Brain microvascular endothelial cell (primary cell): ENCODE measurements at regions not wholly inside any gene's neighbourhood (a gene's known extent, or its start where the extent isn't known, plus 50 kb on each side); places are given as distances from the start of the nearest gene placed in this dataset.
A peak's percentile ranks its signal among the peaks of the same experiment; 100 is the strongest.

Experiments used
- DNase-seq: peaks from one replicate; pipeline ENCODE4 v3.0.0-alpha.2; 2020
- H3K27ac ChIP-seq: fragments of 250-450 bp; sonication (Bioruptor Pico); 2 replicates; pipeline ENCODE4 v1.5.1; 2020; ENCODE audit warnings: mild to moderate bottlenecking, moderate library complexity
- H3K27me3 ChIP-seq: fragments of 250-450 bp; sonication (Bioruptor Pico); replicated peaks from 2 replicates; pipeline ENCODE4 v1.5.1; 2020; ENCODE audit warnings: mild to moderate bottlenecking
- H3K36me3 ChIP-seq: fragments of 250-450 bp; sonication (Bioruptor Pico); replicated peaks from 2 replicates; pipeline ENCODE4 v1.5.1; 2020; ENCODE audit warnings: mild to moderate bottlenecking
- H3K4me3 ChIP-seq: 2 replicates; pipeline ENCODE4 v1.5.1; 2011; ENCODE audit warnings: low read depth, mild to moderate bottlenecking, control low read depth, low read length, moderate library complexity
- in situ Hi-C: cut with HindIII; loops from 2 replicates; pipeline ENCODE4 v1.10.0; 2017; ENCODE audit warnings: low sequenced_read_pairs, low pct_ligation_motif_present
- TF ChIP-seq, protein P1 (sequence below): IDR thresholded peaks from 2 replicates; pipeline ENCODE4 v1.5.1; 2011; ENCODE audit warnings: low read depth, mild to moderate bottlenecking, moderate library complexity, low read length, control low read depth, inconsistent platforms; ENCODE audit errors: missing control alignments

DNA sequence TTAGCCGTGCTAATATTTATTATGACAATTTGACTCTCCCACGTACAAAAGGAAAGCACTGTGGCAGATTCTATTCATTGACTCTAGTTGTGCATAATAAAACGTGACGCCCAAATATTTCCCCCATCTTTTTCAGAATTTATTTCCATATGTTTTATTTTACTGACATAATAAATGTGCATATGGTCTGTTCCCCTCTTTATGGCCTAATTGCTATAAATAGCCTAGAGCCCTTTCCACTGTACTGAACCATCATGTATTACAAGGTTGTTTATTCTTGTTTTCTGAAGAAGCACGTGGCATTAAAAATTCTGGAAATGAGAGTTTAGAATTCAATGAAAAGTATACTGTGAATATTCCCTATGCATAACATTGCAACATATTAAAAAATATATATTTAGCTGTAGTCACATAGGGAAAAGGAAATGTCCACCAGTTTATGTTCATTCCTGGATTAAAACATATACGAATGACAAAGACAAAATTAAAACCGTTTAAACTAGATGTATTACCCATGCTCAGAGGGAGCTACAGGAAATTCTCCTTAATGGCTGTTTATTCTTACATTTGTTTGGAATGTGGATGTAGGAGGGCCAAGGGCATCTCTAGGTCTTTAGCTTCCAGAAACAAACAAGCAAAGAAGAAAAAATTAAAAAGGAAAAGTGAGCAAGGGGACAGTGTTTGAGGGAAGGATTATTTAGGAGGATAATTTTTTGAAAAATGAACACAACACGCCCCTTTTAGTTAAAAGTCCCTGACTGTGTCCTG, 122.1 kb upstream of the MMADHC start:
- Histone ChIP-seq H3K27ac (no peak overlapping the region), H3K4me3 (no peak overlapping the region), H3K27me3 (no peaks in the 10 kb centered on the region), H3K36me3 (no peaks in the 10 kb centered on the region)
- TF ChIP-seq, protein P1, sequence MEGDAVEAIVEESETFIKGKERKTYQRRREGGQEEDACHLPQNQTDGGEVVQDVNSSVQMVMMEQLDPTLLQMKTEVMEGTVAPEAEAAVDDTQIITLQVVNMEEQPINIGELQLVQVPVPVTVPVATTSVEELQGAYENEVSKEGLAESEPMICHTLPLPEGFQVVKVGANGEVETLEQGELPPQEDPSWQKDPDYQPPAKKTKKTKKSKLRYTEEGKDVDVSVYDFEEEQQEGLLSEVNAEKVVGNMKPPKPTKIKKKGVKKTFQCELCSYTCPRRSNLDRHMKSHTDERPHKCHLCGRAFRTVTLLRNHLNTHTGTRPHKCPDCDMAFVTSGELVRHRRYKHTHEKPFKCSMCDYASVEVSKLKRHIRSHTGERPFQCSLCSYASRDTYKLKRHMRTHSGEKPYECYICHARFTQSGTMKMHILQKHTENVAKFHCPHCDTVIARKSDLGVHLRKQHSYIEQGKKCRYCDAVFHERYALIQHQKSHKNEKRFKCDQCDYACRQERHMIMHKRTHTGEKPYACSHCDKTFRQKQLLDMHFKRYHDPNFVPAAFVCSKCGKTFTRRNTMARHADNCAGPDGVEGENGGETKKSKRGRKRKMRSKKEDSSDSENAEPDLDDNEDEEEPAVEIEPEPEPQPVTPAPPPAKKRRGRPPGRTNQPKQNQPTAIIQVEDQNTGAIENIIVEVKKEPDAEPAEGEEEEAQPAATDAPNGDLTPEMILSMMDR = no peak
- in situ Hi-C loops = no loop called here
- no peak for DNase-seq

DNA sequence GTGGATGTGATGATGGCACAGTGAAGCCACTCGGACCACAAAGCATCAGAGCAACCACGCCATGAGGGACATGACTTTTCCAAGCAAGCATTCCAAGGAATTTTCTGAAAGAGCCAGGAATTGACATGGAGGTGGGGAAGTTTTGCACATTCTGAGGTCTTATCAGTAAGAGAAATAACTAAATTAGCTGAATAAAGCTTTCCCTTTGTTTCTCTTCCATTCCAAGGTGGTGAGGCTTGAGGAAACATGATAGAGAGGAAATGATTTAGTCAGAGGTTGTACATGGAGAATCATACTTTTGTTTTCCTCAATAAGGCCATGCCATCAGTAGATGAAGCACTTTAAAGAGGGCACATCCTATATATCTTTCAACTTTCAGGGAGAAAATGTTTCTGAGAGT, 115.7 kb upstream of the MMADHC start:
- Histone ChIP-seq H3K27me3 (no peaks in the 10 kb centered on the region), H3K27ac (no peak overlapping the region), H3K4me3 (no peak overlapping the region), H3K36me3 (no peaks in the 10 kb centered on the region)
- in situ Hi-C loops = no loop called here
- TF ChIP-seq, protein P1 = no peak
- peak; percentile 26 for DNase-seq

DNA sequence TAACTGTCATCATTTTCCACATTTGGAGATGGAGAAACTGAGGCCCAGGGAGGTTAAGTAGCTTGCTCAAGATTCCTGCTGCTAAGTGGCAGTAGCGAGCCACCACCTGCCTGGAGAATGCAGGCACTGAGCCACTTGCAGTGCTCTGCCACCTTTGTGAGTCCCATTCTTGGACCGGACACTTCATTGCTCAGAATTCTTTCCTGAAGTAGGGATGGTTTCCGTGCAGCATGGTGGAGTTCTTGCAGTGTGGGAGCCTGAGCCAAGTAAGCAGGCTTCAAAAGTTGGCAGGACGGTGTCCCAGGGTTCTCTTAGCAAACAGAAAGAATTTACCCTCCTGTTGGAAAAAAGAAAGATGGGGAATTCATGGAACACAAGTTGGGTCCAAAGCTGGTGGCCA, 115.0 kb upstream of the MMADHC start:
- Histone ChIP-seq H3K27me3 (no peaks in the 10 kb centered on the region), H3K36me3 (no peaks in the 10 kb centered on the region), H3K27ac (no peak overlapping the region), H3K4me3 (no peak overlapping the region)
- in situ Hi-C loops = no loop called here
- no peak for DNase-seq
- TF ChIP-seq, protein P1 = no peak

DNA sequence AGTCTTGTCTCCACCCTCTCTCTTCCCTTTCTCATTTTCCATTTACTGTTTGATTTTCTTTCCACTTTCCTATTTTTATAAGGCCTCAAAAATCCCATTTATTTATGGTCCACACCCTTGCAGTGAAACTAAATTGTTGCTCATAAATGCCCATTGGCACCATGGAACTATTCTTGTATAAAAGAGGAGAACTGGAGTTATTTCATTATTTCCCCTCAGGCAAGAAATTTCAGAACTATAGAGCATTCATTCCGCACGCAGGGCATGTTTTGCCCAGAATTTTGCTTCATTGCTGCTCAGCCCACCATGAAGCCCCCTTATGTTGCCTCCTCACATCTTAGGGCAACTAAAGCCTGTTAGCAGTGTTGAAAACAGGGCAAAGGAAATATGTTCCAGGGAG, 113.7 kb upstream of the MMADHC start:
- Histone ChIP-seq H3K4me3 (no peak overlapping the region), H3K27ac (no peak overlapping the region), H3K36me3 (no peaks in the 10 kb centered on the region), H3K27me3 (no peaks in the 10 kb centered on the region)
- in situ Hi-C loops = no loop called here
- DNase-seq = no peak
- TF ChIP-seq, protein P1 = no peak

DNA sequence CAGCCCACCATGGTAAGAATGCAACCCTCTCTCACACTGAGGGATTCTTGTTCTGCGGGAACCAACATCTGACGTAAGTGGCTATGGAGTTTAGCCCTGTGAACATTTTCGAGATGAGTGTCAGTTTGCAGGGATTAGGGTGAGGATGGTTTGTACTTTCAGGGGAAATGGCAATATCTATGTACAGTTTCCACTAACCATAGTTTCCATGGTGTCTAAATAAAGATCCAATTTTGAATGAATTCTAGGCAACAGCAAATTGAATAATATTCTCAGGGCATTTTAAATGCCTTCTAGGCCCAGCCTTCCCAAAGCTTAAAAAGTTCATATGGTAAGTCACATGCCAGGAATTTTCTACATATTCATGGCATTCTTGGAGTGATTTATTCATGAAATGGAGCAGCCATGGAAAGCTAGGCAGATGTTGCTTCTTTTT, 105.4 kb upstream of the MMADHC start:
- TF ChIP-seq, protein P1 = no peak
- DNase-seq = peak; percentile 64
- in situ Hi-C loops = no loop called here
- Histone ChIP-seq H3K4me3 (no peak overlapping the region), H3K27me3 (no peaks in the 10 kb centered on the region), H3K36me3 (no peaks in the 10 kb centered on the region), H3K27ac (peak overlapping the region; percentile 30)

DNA sequence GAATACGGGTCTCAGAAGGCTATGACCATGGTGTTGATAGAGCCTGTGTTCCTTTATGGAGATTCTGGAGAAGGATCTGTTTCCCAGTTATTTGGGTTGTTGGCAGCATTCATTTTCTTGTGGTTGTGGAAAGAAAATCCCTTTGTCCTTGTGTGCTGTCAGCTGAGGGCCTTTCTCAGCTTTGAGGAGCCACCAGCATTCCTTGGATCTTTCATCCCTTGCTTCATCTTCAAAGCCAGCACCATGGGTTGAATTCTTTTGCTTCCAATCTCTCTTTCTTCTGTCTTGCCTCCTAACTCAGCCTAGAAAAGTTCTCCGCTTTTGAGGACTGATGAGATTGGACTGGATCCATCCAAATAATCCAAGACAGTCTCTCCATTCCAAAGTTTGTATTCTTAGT, 103.2 kb upstream of the MMADHC start:
- in situ Hi-C loops = no loop called here
- no peak overlapping the region for H3K27ac ChIP-seq
- H3K4me3 ChIP-seq = no peak overlapping the region
- H3K36me3 ChIP-seq = no peaks in the 10 kb centered on the region
- no peaks in the 10 kb centered on the region for H3K27me3 ChIP-seq
- TF ChIP-seq, protein P1 = no peak
- DNase-seq = no peak
